Uterus (tissue), 3 donors: ENCODE measurements at regions not wholly inside any gene's neighbourhood (a gene's known extent, or its start where the extent isn't known, plus 50 kb on each side); places are given as distances from the start of the nearest gene placed in this dataset.

Source experiments
- DNase-seq, 2 donors: peaks; one replicate each; pipeline ENCODE4 v3.0.0-alpha.2; 2019 to 2020
- H3K27ac ChIP-seq, 2 donors: fragments of 200-600 bp; sonication (generic); 1 replicate in 1 of 2; 2 replicates in 1 of 2; pipeline ENCODE4 v1.5.1; 2016 to 2018
- H3K27me3 ChIP-seq, 2 donors: fragments of 200-600 bp; sonication (generic); one replicate each; pipeline ENCODE4 v1.5.1; 2018 to 2019; ENCODE audit warnings: control low read depth in 1 of 2
- H3K36me3 ChIP-seq, 2 donors: fragments of 200-600 bp; sonication (generic); one replicate each; pipeline ENCODE4 v1.5.1; 2019; ENCODE audit warnings: control low read depth in 1 of 2
- H3K4me1 ChIP-seq, 2 donors: fragments of 200-600 bp; sonication (generic); one replicate each; pipeline ENCODE4 v1.5.1; 2018 to 2019; ENCODE audit warnings: control low read depth in 1 of 2
- H3K4me3 ChIP-seq, 2 donors: fragments of 200-600 bp; sonication (generic); 1 replicate in 1 of 2; 2 replicates in 1 of 2; pipeline ENCODE4 v1.5.1; 2018 to 2019; ENCODE audit warnings: mild to moderate bottlenecking in 1 of 2
- H3K9me3 ChIP-seq, 2 donors: fragments of 200-600 bp; sonication (generic); one replicate each; pipeline ENCODE4 v1.5.1; 2019; ENCODE audit warnings: control low read depth in 1 of 2
- POLR2A ChIP-seq, 2 donors: fragments of 450-650 bp; IDR thresholded peaks; one replicate each; pipeline ENCODE4 v1.6.1; 2016; ENCODE audit warnings: antibody characterized with exemption in 2 of 2, mild to moderate bottlenecking in 1 of 2, moderate library complexity in 1 of 2
- intact Hi-C: fragments of 100-400 bp; cut with DNase I; formaldehyde crosslinking; loops from one replicate; pipeline ENCODE4 v1.15.1; 2023; ENCODE audit warnings: low total_unique reads
- TF ChIP-seq, protein P1 (sequence below), 4 experiments: fragments of 200-600 bp in 2 of 4; fragments of 450-650 bp in 2 of 4; sonication (generic) in 2 of 4; IDR thresholded peaks; one replicate each; pipeline ENCODE4 v1.5.1; 2016 to 2019; ENCODE audit warnings: antibody characterized with exemption in 4 of 4, mild to moderate bottlenecking in 2 of 4, moderate library complexity in 1 of 4
- donor health status: DM: yes; HTN: yes; CAD: no.

DNA sequence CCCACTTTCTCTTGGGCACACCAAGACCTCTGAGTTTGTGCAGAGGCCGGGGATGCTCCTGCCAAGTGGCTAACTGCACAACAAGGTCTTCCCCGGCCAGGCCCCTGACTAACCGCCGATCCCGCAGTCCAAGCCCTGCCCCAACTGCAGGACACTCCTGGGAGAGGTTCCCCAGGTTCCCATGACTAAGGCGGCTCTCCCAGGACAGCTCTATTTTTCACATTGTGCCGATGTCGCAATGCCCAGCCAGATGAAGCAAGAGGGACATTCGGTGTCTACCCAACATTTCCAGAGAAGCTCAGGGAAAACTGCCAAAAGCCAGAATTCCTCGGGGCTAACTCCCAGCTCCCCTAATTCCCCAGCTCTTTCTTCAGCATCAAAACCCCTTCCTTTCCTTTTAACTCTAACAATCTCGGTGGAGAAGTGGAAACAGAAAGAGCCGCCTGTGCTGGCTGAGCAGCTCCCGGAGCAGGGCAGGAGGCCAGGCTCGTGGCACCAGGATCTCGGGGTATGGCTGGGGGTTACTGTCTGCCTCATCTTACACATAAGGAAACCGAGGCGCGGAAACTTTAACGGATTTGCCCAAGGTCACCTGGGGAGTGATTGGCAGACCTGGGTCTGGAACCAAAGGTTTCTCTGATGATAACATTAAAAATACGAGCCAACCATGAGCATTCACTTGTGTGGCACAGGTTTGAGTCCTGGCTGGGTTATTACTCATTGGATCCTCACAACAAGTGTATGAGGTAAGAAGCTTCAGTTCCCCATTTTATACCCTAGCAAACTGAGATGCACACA is 318.2 kb downstream of the BCL11B start:
- Histone ChIP-seq H3K4me3 (no peak overlapping the region), H3K27me3 (no peaks in the 10 kb centered on the region), H3K36me3 (no peaks in the 10 kb centered on the region), H3K9me3 (no peaks in the 10 kb centered on the region), H3K27ac (no peak overlapping the region), H3K4me1 (no peaks in the 10 kb centered on the region)
- peak; percentile 39 to 42 for DNase-seq
- TF ChIP-seq, protein P1, sequence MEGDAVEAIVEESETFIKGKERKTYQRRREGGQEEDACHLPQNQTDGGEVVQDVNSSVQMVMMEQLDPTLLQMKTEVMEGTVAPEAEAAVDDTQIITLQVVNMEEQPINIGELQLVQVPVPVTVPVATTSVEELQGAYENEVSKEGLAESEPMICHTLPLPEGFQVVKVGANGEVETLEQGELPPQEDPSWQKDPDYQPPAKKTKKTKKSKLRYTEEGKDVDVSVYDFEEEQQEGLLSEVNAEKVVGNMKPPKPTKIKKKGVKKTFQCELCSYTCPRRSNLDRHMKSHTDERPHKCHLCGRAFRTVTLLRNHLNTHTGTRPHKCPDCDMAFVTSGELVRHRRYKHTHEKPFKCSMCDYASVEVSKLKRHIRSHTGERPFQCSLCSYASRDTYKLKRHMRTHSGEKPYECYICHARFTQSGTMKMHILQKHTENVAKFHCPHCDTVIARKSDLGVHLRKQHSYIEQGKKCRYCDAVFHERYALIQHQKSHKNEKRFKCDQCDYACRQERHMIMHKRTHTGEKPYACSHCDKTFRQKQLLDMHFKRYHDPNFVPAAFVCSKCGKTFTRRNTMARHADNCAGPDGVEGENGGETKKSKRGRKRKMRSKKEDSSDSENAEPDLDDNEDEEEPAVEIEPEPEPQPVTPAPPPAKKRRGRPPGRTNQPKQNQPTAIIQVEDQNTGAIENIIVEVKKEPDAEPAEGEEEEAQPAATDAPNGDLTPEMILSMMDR (IDR thresholded peaks at IDR 0.05), result no peak
- TF ChIP-seq POLR2A (IDR thresholded peaks at IDR 0.05), result no peak
- intact Hi-C loops, result no loop called here

DNA sequence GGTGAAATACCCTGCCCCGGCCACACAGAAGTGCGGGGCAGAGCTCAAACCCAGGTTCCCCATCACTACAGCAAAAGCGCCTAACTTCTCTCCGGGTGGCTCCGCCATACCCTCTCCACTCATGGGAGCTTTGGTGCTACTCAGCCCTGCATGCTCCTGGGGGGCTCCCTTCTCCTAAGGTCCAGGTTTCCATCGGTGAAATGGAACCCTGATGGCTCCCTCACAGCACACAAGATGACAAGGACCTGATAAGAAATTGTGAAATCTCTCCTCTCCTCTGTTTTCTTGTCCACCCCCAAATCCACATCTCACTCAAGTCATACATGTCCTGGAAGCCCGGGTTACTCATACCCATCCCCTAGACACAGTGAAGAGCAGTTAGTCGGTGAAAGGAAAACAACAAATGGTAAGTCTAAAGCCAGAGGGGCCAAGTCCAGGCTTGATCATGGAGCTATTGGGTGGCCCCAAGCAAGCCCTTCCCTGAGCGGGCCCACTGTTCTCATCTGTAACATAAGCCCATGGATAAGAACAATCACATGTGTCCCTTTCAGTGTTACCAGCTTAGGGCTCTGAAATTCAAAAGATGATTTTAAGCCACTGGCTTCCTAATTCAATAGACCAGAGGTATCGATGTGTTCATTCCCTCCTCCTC is 317.5 kb downstream of the BCL11B start:
- intact Hi-C loops, result no loop called here
- DNase-seq, result no peak
- H3K9me3 ChIP-seq, result no peaks in the 10 kb centered on the region
- H3K27me3 ChIP-seq, result no peaks in the 10 kb centered on the region
- H3K27ac ChIP-seq, result no peak overlapping the region
- TF ChIP-seq, protein P1 (IDR thresholded peaks at IDR 0.05), result no peak
- TF ChIP-seq POLR2A (IDR thresholded peaks at IDR 0.05), result no peak
- H3K36me3 ChIP-seq, result no peaks in the 10 kb centered on the region
- no peaks in the 10 kb centered on the region for H3K4me1 ChIP-seq
- no peak overlapping the region for H3K4me3 ChIP-seq

DNA sequence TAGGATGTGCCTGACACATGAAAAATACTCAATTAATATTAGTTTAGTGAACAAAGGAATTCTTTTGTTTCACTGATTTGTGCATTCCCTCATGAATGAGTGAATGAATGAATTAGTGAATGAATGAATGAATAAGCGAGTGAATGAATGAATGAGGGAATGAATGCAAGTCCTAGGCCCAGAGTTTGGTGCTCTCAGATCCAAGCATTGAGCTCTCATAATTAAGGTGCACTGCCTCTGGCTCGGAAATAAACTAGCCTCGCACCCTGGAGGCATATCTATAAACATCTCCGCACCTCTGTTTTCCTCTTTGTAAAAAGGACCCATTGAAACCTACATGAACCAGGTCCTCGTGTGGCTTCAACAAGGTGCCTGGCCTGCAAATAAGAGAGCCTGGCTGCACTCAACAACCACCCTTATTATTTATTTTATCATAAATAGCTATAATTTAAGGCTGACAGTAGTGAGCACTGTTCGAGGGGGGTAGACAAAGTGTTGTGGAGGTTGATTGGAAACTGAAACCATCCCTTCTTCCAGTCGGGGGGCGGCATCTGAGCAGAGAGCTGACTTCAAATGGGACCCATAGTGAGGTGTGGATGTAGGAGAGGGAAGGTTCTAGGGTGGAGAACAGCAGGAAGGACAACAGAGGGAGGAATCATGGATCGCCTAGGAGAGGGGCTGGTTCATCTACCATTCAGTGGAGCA is 316.8 kb downstream of the BCL11B start:
- DNase-seq, result no peak
- Histone ChIP-seq H3K4me3 (no peak overlapping the region), H3K36me3 (no peaks in the 10 kb centered on the region), H3K27me3 (no peaks in the 10 kb centered on the region), H3K4me1 (no peaks in the 10 kb centered on the region), H3K27ac (no peak overlapping the region), H3K9me3 (no peaks in the 10 kb centered on the region)
- no peak for TF ChIP-seq POLR2A (IDR thresholded peaks at IDR 0.05)
- TF ChIP-seq, protein P1 (IDR thresholded peaks at IDR 0.05), result no peak
- intact Hi-C loops, result no loop called here

DNA sequence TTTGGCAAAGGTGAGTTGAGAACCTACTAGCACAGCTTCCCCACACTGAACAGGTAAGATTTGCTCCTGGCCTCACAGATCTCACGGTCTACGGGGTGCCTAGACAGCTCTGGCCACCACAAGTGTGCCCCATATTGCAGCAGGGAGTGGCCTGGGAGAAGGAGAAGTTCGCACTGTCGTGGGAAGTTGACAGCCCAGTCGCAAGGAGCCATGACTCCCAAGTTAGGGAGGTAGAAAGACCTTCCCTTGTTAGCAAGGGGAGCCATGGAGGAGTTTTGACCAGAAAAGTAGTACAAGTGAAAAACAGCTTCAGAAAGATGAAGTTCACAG is 316.3 kb downstream of the BCL11B start:
- no peak overlapping the region for H3K27ac ChIP-seq
- no peak overlapping the region for H3K4me3 ChIP-seq
- no peaks in the 10 kb centered on the region for H3K9me3 ChIP-seq
- no peak for DNase-seq
- intact Hi-C loops, result no loop called here
- H3K36me3 ChIP-seq, result no peaks in the 10 kb centered on the region
- no peaks in the 10 kb centered on the region for H3K27me3 ChIP-seq
- TF ChIP-seq, protein P1 (IDR thresholded peaks at IDR 0.05), result no peak
- TF ChIP-seq POLR2A (IDR thresholded peaks at IDR 0.05), result no peak
- no peaks in the 10 kb centered on the region for H3K4me1 ChIP-seq

DNA sequence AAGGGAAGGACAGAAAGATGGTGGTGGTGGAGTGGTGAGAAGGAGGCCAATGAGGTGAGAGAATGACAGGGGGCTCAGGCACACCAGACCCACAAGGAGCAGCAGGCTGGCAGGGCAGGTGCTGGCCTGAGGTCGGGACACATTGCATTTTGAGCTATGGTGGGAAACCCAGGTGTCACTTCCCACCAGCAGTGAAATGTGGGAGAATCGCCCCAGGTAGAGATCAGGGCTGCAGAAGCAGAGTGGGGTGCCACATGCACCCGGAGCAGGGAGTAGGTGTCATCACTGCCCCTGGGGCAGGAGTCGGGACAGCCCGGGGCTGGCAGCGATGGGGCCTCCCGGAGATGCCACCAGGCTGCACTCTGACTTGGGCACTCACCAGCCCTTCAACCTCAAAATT is 315.8 kb downstream of the BCL11B start:
- H3K4me1 ChIP-seq, result no peaks in the 10 kb centered on the region
- no peaks in the 10 kb centered on the region for H3K36me3 ChIP-seq
- no peak for DNase-seq
- H3K27me3 ChIP-seq, result no peaks in the 10 kb centered on the region
- TF ChIP-seq, protein P1 (IDR thresholded peaks at IDR 0.05), result no peak
- no peak for TF ChIP-seq POLR2A (IDR thresholded peaks at IDR 0.05)
- no peaks in the 10 kb centered on the region for H3K9me3 ChIP-seq
- no peak overlapping the region for H3K27ac ChIP-seq
- H3K4me3 ChIP-seq, result no peak overlapping the region
- intact Hi-C loops, result no loop called here
